ENCODE measurements at regions not wholly inside any gene's neighbourhood (a gene's known extent, or its start where the extent isn't known, plus 50 kb on each side); places are given as distances from the start of the nearest gene placed in this dataset.

GRCh38 chr6:165877773-165878172 lies 214.7 kb upstream of the PDE10A start:
- Mint-ChIP-seq H3K9me3 (ENCODE audit: unreplicated experiment) (peaks cover 4% of the 10 kb centered on the region), H3K27ac (ENCODE audit: unreplicated experiment) (no peak overlapping the region), H3K36me3 (ENCODE audit: unreplicated experiment) (no peaks in the 10 kb centered on the region), H3K4me1 (ENCODE audit: unreplicated experiment) (peaks cover 2% of the 10 kb centered on the region), H3K4me3 (ENCODE audit: unreplicated experiment) (no peak overlapping the region), H3K27me3 (ENCODE audit: unreplicated experiment) (peaks cover 47% of the 10 kb centered on the region)
- no peak for TF ChIP-seq CTCF (IDR thresholded peaks at IDR 0.05)
- no peak for DNase-seq (ENCODE audit: extremely low spot score, unreplicated experiment)

GRCh38 chr6:165877192-165877591 lies 214.2 kb upstream of the PDE10A start:
- Mint-ChIP-seq H3K9me3 (ENCODE audit: unreplicated experiment) (peaks cover 4% of the 10 kb centered on the region), H3K4me1 (ENCODE audit: unreplicated experiment) (peaks cover 2% of the 10 kb centered on the region), H3K36me3 (ENCODE audit: unreplicated experiment) (no peaks in the 10 kb centered on the region), H3K4me3 (ENCODE audit: unreplicated experiment) (no peak overlapping the region), H3K27ac (ENCODE audit: unreplicated experiment) (no peak overlapping the region), H3K27me3 (ENCODE audit: unreplicated experiment) (peaks cover 49% of the 10 kb centered on the region)
- no peak for TF ChIP-seq CTCF (IDR thresholded peaks at IDR 0.05)
- DNase-seq (ENCODE audit: extremely low spot score, unreplicated experiment): no peak

GRCh38 chr6:165876588-165876987 lies 213.5 kb upstream of the PDE10A start:
- Mint-ChIP-seq H3K27me3 (ENCODE audit: unreplicated experiment) (peaks cover 51% of the 10 kb centered on the region), H3K36me3 (ENCODE audit: unreplicated experiment) (no peaks in the 10 kb centered on the region), H3K27ac (ENCODE audit: unreplicated experiment) (no peak overlapping the region), H3K4me3 (ENCODE audit: unreplicated experiment) (no peak overlapping the region), H3K4me1 (ENCODE audit: unreplicated experiment) (peaks cover 2% of the 10 kb centered on the region), H3K9me3 (ENCODE audit: unreplicated experiment) (peaks cover 4% of the 10 kb centered on the region)
- DNase-seq (ENCODE audit: extremely low spot score, unreplicated experiment): no peak
- TF ChIP-seq CTCF (IDR thresholded peaks at IDR 0.05): no peak

- DNase-seq (ENCODE audit: extremely low spot score, unreplicated experiment): no peak
- Mint-ChIP-seq H3K27me3 (ENCODE audit: unreplicated experiment) (peaks cover 57% of the 10 kb centered on the region), H3K4me1 (ENCODE audit: unreplicated experiment) (peaks cover 2% of the 10 kb centered on the region), H3K36me3 (ENCODE audit: unreplicated experiment) (no peaks in the 10 kb centered on the region), H3K9me3 (ENCODE audit: unreplicated experiment) (peaks cover 4% of the 10 kb centered on the region), H3K27ac (ENCODE audit: unreplicated experiment) (no peak overlapping the region), H3K4me3 (ENCODE audit: unreplicated experiment) (no peak overlapping the region)
- no peak for TF ChIP-seq CTCF (IDR thresholded peaks at IDR 0.05)
These were observed 212.9 kb upstream of the PDE10A start for GRCh38 chr6:165875946-165876345.

- TF ChIP-seq CTCF (IDR thresholded peaks at IDR 0.05): no peak
- Mint-ChIP-seq H3K4me3 (ENCODE audit: unreplicated experiment) (no peak overlapping the region), H3K27me3 (ENCODE audit: unreplicated experiment) (peaks cover 65% of the 10 kb centered on the region), H3K36me3 (ENCODE audit: unreplicated experiment) (no peaks in the 10 kb centered on the region), H3K9me3 (ENCODE audit: unreplicated experiment) (peaks cover 17% of the 10 kb centered on the region), H3K27ac (ENCODE audit: unreplicated experiment) (no peak overlapping the region), H3K4me1 (ENCODE audit: unreplicated experiment) (peaks cover 2% of the 10 kb centered on the region)
- DNase-seq (ENCODE audit: extremely low spot score, unreplicated experiment): no peak
These were observed 210.9 kb upstream of the PDE10A start for GRCh38 chr6:165873976-165874375.

Data from osteocyte (in vitro differentiated cells).